SU-DHL-6 (cell line): ENCODE measurements at regions not wholly inside any gene's neighbourhood (a gene's known extent, or its start where the extent isn't known, plus 50 kb on each side); places are given as distances from the start of the nearest gene placed in this dataset.

Experiments used
- CTCF ChIP-seq: fragments of 200-600 bp; sonication (generic); IDR thresholded peaks from one replicate; pipeline ENCODE4 v1.5.1; 2017; ENCODE audit warnings: antibody characterized with exemption, mild to moderate bottlenecking, low read length, moderate library complexity; ENCODE audit not compliant: insufficient read depth, poor library complexity, severe bottlenecking
- EZH2phosphoT487 ChIP-seq: fragments of 200-600 bp; sonication (generic), shearing (Covaris generic); conservative IDR thresholded peaks from 2 replicates; pipeline ENCODE4 v1.6.1; 2018; ENCODE audit warnings: mild to moderate bottlenecking, antibody characterized with exemption, low read length, moderate library complexity, mixed read lengths

GRCh38 chr2:6482256-6482655 is 383.5 kb downstream of the CMPK2 start:
- no peak for TF ChIP-seq CTCF
- no peak for TF ChIP-seq EZH2phosphoT487
